ENCODE measurements at regions not wholly inside any gene's neighbourhood (a gene's known extent, or its start where the extent isn't known, plus 50 kb on each side); places are given as distances from the start of the nearest gene placed in this dataset.

- no peaks in the 10 kb centered on the region for H3K36me3 ChIP-seq (ENCODE audit: control insufficient read depth in 2 of 4, insufficient read depth in 4 of 4, low read length in 3 of 4)
- no peaks in the 10 kb centered on the region for H3K23me2 ChIP-seq (ENCODE audit: low read depth, low read length)
- no peaks in the 10 kb centered on the region for H3K27me3 ChIP-seq (replicated peaks in 1 of 4; ENCODE audit: control insufficient read depth in 3 of 4, extremely low read depth in 1 of 4, insufficient read depth in 3 of 4, low read length in 3 of 4)
- FAIRE-seq = no peak
- TF ChIP-seq SIRT6 (IDR thresholded peaks at IDR 0.05; ENCODE audit: low read length) = no peak
- no peak for TF ChIP-seq SAP30 (IDR thresholded peaks at IDR 0.05; ENCODE audit: insufficient read depth, insufficient replicate concordance, low read length)
- TF ChIP-seq, protein P1, sequence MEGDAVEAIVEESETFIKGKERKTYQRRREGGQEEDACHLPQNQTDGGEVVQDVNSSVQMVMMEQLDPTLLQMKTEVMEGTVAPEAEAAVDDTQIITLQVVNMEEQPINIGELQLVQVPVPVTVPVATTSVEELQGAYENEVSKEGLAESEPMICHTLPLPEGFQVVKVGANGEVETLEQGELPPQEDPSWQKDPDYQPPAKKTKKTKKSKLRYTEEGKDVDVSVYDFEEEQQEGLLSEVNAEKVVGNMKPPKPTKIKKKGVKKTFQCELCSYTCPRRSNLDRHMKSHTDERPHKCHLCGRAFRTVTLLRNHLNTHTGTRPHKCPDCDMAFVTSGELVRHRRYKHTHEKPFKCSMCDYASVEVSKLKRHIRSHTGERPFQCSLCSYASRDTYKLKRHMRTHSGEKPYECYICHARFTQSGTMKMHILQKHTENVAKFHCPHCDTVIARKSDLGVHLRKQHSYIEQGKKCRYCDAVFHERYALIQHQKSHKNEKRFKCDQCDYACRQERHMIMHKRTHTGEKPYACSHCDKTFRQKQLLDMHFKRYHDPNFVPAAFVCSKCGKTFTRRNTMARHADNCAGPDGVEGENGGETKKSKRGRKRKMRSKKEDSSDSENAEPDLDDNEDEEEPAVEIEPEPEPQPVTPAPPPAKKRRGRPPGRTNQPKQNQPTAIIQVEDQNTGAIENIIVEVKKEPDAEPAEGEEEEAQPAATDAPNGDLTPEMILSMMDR (IDR thresholded peaks at IDR 0.05; ENCODE audit: control extremely low read depth in 1 of 3, insufficient read depth in 1 of 3, low read depth in 1 of 3, low read length in 3 of 3) = peak in 2 of 3 experiments; percentile 16 to 50; a peak in 2 of 4 replicates
- no peak for TF ChIP-seq CTBP2 (IDR thresholded peaks at IDR 0.05; ENCODE audit: borderline replicate concordance, insufficient read depth, insufficient read length, low read length)
- TF ChIP-seq TCF12 (IDR thresholded peaks at IDR 0.05; ENCODE audit: low read depth, low read length) = no peak
- peak; percentile 64 for TF ChIP-seq RAD21 (IDR thresholded peaks at IDR 0.05 in 1 of 2, conservative IDR thresholded peaks at IDR 0.05 in 1 of 2; ENCODE audit: low read depth in 2 of 2, low read length in 2 of 2)
- TF ChIP-seq SIX5 (IDR thresholded peaks at IDR 0.05; ENCODE audit: low read depth, low read length) = no peak
- no peak for TF ChIP-seq GABPA (IDR thresholded peaks at IDR 0.05; ENCODE audit: borderline replicate concordance, insufficient read depth, low read length)
- no peak for TF ChIP-seq MAFK (IDR thresholded peaks at IDR 0.05; ENCODE audit: low read depth, low read length)
- TF ChIP-seq SRF (IDR thresholded peaks at IDR 0.05; ENCODE audit: low read depth, low read length) = no peak
- H2BK5ac ChIP-seq (ENCODE audit: low read depth, low read length) = no peak overlapping the region
- no peak overlapping the region for H2AK5ac ChIP-seq (ENCODE audit: low read depth, low read length)
- H2BK12ac ChIP-seq (ENCODE audit: low read depth, low read length) = no peak overlapping the region
- H4K20me1 ChIP-seq (replicated peaks in 1 of 2; ENCODE audit: control insufficient read depth in 1 of 2, insufficient read depth in 2 of 2, low read length in 2 of 2) = no peaks in the 10 kb centered on the region
- no peaks in the 10 kb centered on the region for H3K4me1 ChIP-seq (replicated peaks in 1 of 4; ENCODE audit: control insufficient read depth in 3 of 4, insufficient read depth in 4 of 4, low read length in 3 of 4)
- H3K14ac ChIP-seq (ENCODE audit: insufficient read length) = no peak overlapping the region
- H3K9ac ChIP-seq (replicated peaks in 1 of 4; ENCODE audit: extremely low read depth in 1 of 4, low read depth in 3 of 4, low read length in 3 of 4) = no peak overlapping the region
- ChIA-PET CTCF (ENCODE audit: partially characterized antibody) (interaction anchor here (0.6 to 2.2 kb wide), 18 partner anchors 9 to 1315 kb away, joined by 3 to 10 read pairs (median 3); no protein-coding TSS in a partner anchor), POLR2A (ENCODE audit: partially characterized antibody) (no interaction called here)
- H4K5ac ChIP-seq (ENCODE audit: insufficient read length, low read depth, low read length) = no peak overlapping the region
- no peak overlapping the region for H4K8ac ChIP-seq (ENCODE audit: extremely low read depth, insufficient read depth, low read length)
- H2BK15ac ChIP-seq (ENCODE audit: low read length) = no peak overlapping the region
- no peak overlapping the region for H3K4me2 ChIP-seq (ENCODE audit: insufficient read depth in 1 of 2, low read depth in 2 of 2, low read length in 2 of 2)
- H2BK120ac ChIP-seq (replicated peaks; ENCODE audit: low read depth, low read length) = no peak overlapping the region
- no peak overlapping the region for H3K27ac ChIP-seq (ENCODE audit: low read depth, low read length)
- no peak overlapping the region for H3K4ac ChIP-seq (replicated peaks; ENCODE audit: insufficient read length, low read depth, low read length)
- H3K79me2 ChIP-seq (ENCODE audit: control insufficient read depth in 1 of 2, insufficient read depth in 2 of 2, low read length in 2 of 2) = no peaks in the 10 kb centered on the region
- H3K18ac ChIP-seq (ENCODE audit: extremely low read depth, low read length) = no peak overlapping the region
- no peaks in the 10 kb centered on the region for H3K9me3 ChIP-seq (ENCODE audit: insufficient read depth in 2 of 2, low read depth in 1 of 2, low read length in 1 of 2)
- no peak for DNase-seq (ENCODE audit: low read depth in 1 of 2, low spot score in 2 of 2)
- H2BK20ac ChIP-seq (ENCODE audit: low read length) = no peak overlapping the region
- no peaks in the 10 kb centered on the region for H3K79me1 ChIP-seq (ENCODE audit: low read depth, low read length)
- 82% methylated on average over 3 of the region's 3 CpGs; no CpG with 5 or more reads in 1 of the 2 experiments for WGBS, 2 experiments (ENCODE audit: extremely low coverage in 1 of 2, insufficient coverage in 1 of 2, insufficient read length in 1 of 2, insufficient replicate concordance in 2 of 2, low coverage in 1 of 2, low lambda C conversion rate in 2 of 2, missing lambda C conversion rate in 1 of 2)
- no peak overlapping the region for H3K23ac ChIP-seq (ENCODE audit: insufficient read length)
- no peak overlapping the region for H3K4me3 ChIP-seq (ENCODE audit: extremely low read depth in 1 of 4, insufficient read depth in 2 of 4, low read depth in 3 of 4, low read length in 4 of 4)
- H3K56ac ChIP-seq (replicated peaks; ENCODE audit: insufficient read length, low read depth, low read length) = no peak overlapping the region
- H4K91ac ChIP-seq (replicated peaks; ENCODE audit: insufficient read length, low read length) = no peak overlapping the region
- no peak overlapping the region for H2AFZ ChIP-seq (ENCODE audit: low read length)
Observed at GRCh38 chr11:104547996-104548661, 350.1 kb downstream of the CASP12 start.

Data from H1 (cell line).